B cell (primary cell): ENCODE measurements at regions not wholly inside any gene's neighbourhood (a gene's known extent, or its start where the extent isn't known, plus 50 kb on each side); places are given as distances from the start of the nearest gene placed in this dataset.

Source experiments
- ATAC-seq: fragments of 200-7000 bp; cut with Tn5 transposase; one replicate; pipeline ENCODE4 v1.10.0; 2021; ENCODE audit warnings: low read depth, mild to moderate bottlenecking, moderate number of reproducible peaks, moderate library complexity
- CTCF ChIA-PET: fragments of 350-600 bp; sonication (Branson Sonifier 250); formaldehyde crosslinking; loops from one replicate; lab custom pipeline; 2021; ENCODE audit warnings: antibody characterized with exemption, inconsistent platforms; lab: Charles Lee
- POLR2A ChIA-PET: fragments of 350-600 bp; sonication (Branson Sonifier 250); formaldehyde crosslinking; loops from one replicate; lab custom pipeline; 2021; ENCODE audit warnings: antibody characterized with exemption; lab: Charles Lee
- DNase-seq: peaks from one replicate; pipeline ENCODE4 v3.0.0; 2013
- H2AFZ ChIP-seq: 2 replicates; pipeline ENCODE4 v1.6.1; 2012; ENCODE audit warnings: mild to moderate bottlenecking, low read depth, low read length; ENCODE audit not compliant: insufficient read depth, poor library complexity, severe bottlenecking
- H3K27ac ChIP-seq, 2 donors: 1 replicate in 1 of 2; 2 replicates in 1 of 2; pipeline ENCODE4 v1.5.1; 2012 to 2013; ENCODE audit warnings: low read length in 2 of 2, mild to moderate bottlenecking in 2 of 2, moderate library complexity in 1 of 2
- H3K27me3 ChIP-seq, 4 experiments: fragments of 200-600 bp in 1 of 4; sonication (generic) in 1 of 4; replicated peaks in 1 of 4; 1 replicate in 2 of 4; 2 replicates in 2 of 4; pipeline versions ENCODE4 v1.6.1 to v1.7.0; 2013 to 2016; ENCODE audit warnings: low read length in 3 of 4, mild to moderate bottlenecking in 2 of 4, mixed read lengths in 1 of 4, moderate library complexity in 1 of 4; ENCODE audit not compliant: insufficient read depth in 4 of 4, control insufficient read depth in 3 of 4; ENCODE audit errors: control extremely low read depth in 1 of 4
- H3K36me3 ChIP-seq, 2 experiments: replicated peaks in 1 of 2; 1 replicate in 1 of 2; 2 replicates in 1 of 2; pipeline versions ENCODE4 v1.6.1 to v1.7.1; 2013; ENCODE audit warnings: low read length in 1 of 2; ENCODE audit not compliant: insufficient read depth in 2 of 2, control insufficient read depth in 1 of 2; ENCODE audit errors: control extremely low read depth in 1 of 2, extremely low read depth in 1 of 2
- H3K4me1 ChIP-seq, 2 donors: fragments of 200-600 bp in 1 of 2; sonication (generic) in 1 of 2; 1 replicate in 1 of 2; 2 replicates in 1 of 2; pipeline versions ENCODE4 v1.5.1 to v1.6.1; 2013 to 2017; ENCODE audit warnings: low read length in 2 of 2; ENCODE audit not compliant: control insufficient read depth in 2 of 2, insufficient read depth in 2 of 2
- H3K4me2 ChIP-seq: replicated peaks from 2 replicates; pipeline ENCODE3; 2012; ENCODE audit warnings: mild to moderate bottlenecking, low read depth, low read length; ENCODE audit not compliant: poor library complexity, severe bottlenecking
- H3K4me3 ChIP-seq, 5 experiments: fragments of 200-600 bp in 1 of 5; sonication (generic) in 1 of 5; 1 replicate in 3 of 5; 2 replicates in 2 of 5; pipeline versions ENCODE4 v1.5.1 to v1.7.0; 2011 to 2016; ENCODE audit warnings: low read length in 4 of 5, mild to moderate bottlenecking in 4 of 5, low read depth in 2 of 5, control low read depth in 1 of 5, moderate library complexity in 1 of 5; ENCODE audit not compliant: insufficient read depth in 1 of 5; ENCODE audit errors: control extremely low read depth in 1 of 5, extremely low read depth in 1 of 5
- H3K79me2 ChIP-seq: fragments of 200-600 bp; sonication (generic); one replicate; pipeline ENCODE4 v1.6.0; 2016; ENCODE audit warnings: low read length; ENCODE audit not compliant: control insufficient read depth, insufficient read depth
- H3K9ac ChIP-seq: fragments of 200-600 bp; sonication (generic); 2 replicates; pipeline ENCODE4 v1.6.1; 2017; ENCODE audit warnings: mild to moderate bottlenecking, low read length, moderate library complexity
- H3K9me3 ChIP-seq, 3 donors: one replicate each; pipeline versions ENCODE4 v1.6.1 to v1.7.1; 2013; ENCODE audit warnings: low read length in 2 of 3; ENCODE audit not compliant: control insufficient read depth in 2 of 3, insufficient read depth in 1 of 3; ENCODE audit errors: control extremely low read depth in 1 of 3
- H4K20me1 ChIP-seq: 2 replicates; pipeline ENCODE4 v1.6.0; 2012; ENCODE audit warnings: mild to moderate bottlenecking, low read length; ENCODE audit not compliant: insufficient read depth, control insufficient read depth, poor library complexity, severe bottlenecking
- H3K27ac Mint-ChIP-seq: one replicate; pipeline ENCODE4 v1.8.0; 2021; ENCODE audit warnings: mixed read lengths
- H3K27me3 Mint-ChIP-seq: one replicate; pipeline ENCODE4 v1.8.0; 2021; ENCODE audit warnings: mixed read lengths
- H3K4me1 Mint-ChIP-seq: one replicate; pipeline ENCODE4 v1.8.0; 2021; ENCODE audit warnings: mixed read lengths
- H3K4me3 Mint-ChIP-seq: one replicate; pipeline ENCODE4 v1.8.0; 2021; ENCODE audit warnings: mixed read lengths
- H3K9me3 Mint-ChIP-seq: one replicate; pipeline ENCODE4 v1.8.0; 2022; ENCODE audit warnings: mixed read lengths; ENCODE audit not compliant: insufficient read depth
- CTCF ChIP-seq: fragments of 200-600 bp; IDR thresholded peaks from one replicate; pipeline ENCODE4 v1.8.0; 2022; ENCODE audit warnings: antibody characterized with exemption, mild to moderate bottlenecking
- EZH2 ChIP-seq: IDR thresholded peaks from 2 replicates; pipeline ENCODE4 v1.6.1; 2012; ENCODE audit warnings: borderline replicate concordance, low read depth, mild to moderate bottlenecking, moderate library complexity, low read length; ENCODE audit not compliant: insufficient read depth, poor library complexity, severe bottlenecking
- WGBS: methylation state at CpG from one replicate; pipeline ENCODE4 v1.1.5; 2013; ENCODE audit warnings: missing lambda C conversion rate; ENCODE audit not compliant: insufficient coverage; 5-methylcytosine and 5-hydroxymethylcytosine counted together
- intact Hi-C: fragments of 100-400 bp; cut with micrococcal nuclease; formaldehyde crosslinking; loops from one replicate; pipeline ENCODE4 v1.10.0; 2022

- H3K9me3 Mint-ChIP-seq: no peaks in the 10 kb centered on the region
- POLR2A ChIA-PET: no interaction called here
- Histone ChIP-seq H3K27me3 (no peaks in the 10 kb centered on the region), H3K9ac (no peak overlapping the region), H4K20me1 (no peaks in the 10 kb centered on the region), H3K4me3 (no peak overlapping the region), H3K4me2 (no peak overlapping the region), H3K9me3 (peaks cover 0 to 7% (median 0%) of the 10 kb centered on the region in 3 donors), H2AFZ (no peak overlapping the region), H3K36me3 (no peaks in the 10 kb centered on the region), H3K27ac (no peak overlapping the region), H3K4me1 (no peaks in the 10 kb centered on the region), H3K79me2 (no peaks in the 10 kb centered on the region)
- H3K27ac Mint-ChIP-seq: no peak overlapping the region
- H3K4me3 Mint-ChIP-seq: no peak overlapping the region
- TF ChIP-seq EZH2: no peak
- no peak for TF ChIP-seq CTCF
- WGBS: 95% methylated on average over 37 of the region's 39 CpGs
- no peak for DNase-seq
- H3K4me1 Mint-ChIP-seq: no peaks in the 10 kb centered on the region
- CTCF ChIA-PET: no interaction called here
- no peak for ATAC-seq
- intact Hi-C loops: no loop called here
- no peaks in the 10 kb centered on the region for H3K27me3 Mint-ChIP-seq
Measured at GRCh38 chr1:191151321-191151807, 673.7 kb upstream of the BRINP3 start.

DNA sequence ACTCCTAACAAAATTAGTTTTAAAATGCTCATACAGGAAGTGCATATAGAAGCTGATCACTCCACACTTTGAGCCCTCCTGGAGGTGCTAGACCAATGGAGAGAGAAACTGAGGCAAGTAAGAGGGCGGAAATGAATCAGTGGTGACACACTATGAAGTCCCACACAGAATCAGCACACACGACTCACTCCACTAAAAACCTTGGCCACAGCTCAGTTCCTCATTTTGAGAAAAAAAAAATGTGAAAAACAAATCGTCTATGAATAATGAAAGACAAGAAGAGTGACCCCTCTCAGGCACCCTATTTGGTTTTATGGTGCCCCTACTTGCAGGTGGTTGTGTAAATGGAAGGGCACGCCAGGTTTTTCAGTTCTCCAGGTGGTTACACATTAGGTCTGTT, 675.1 kb upstream of the BRINP3 start:
- Histone ChIP-seq H3K9ac (no peak overlapping the region), H3K9me3 (peaks cover 0 to 7% (median 0%) of the 10 kb centered on the region in 3 donors), H3K4me1 (no peaks in the 10 kb centered on the region), H3K79me2 (no peaks in the 10 kb centered on the region), H3K4me2 (no peak overlapping the region), H3K27ac (no peak overlapping the region), H3K27me3 (no peaks in the 10 kb centered on the region), H2AFZ (no peak overlapping the region), H3K4me3 (no peak overlapping the region), H4K20me1 (no peaks in the 10 kb centered on the region), H3K36me3 (no peaks in the 10 kb centered on the region)
- Mint-ChIP-seq H3K4me1 (no peaks in the 10 kb centered on the region), H3K27me3 (no peaks in the 10 kb centered on the region), H3K9me3 (no peaks in the 10 kb centered on the region), H3K27ac (no peak overlapping the region), H3K4me3 (no peak overlapping the region)
- DNase-seq (no peak), ATAC-seq (no peak)
- intact Hi-C loops: no loop called here
- ChIA-PET POLR2A (no interaction called here), CTCF (no interaction called here)
- no peak for TF ChIP-seq CTCF
- no peak for TF ChIP-seq EZH2
- WGBS: 80% methylated on average over 1 of the region's 4 CpGs
